AG08396 (cell line): ENCODE measurements at regions not wholly inside any gene's neighbourhood (a gene's known extent, or its start where the extent isn't known, plus 50 kb on each side); places are given as distances from the start of the nearest gene placed in this dataset.

ENCODE experiments used
- DNase-seq: peaks from one replicate; pipeline ENCODE4 v3.0.0; 2012; ENCODE audit warnings: low spot score, mixed read lengths

DNA sequence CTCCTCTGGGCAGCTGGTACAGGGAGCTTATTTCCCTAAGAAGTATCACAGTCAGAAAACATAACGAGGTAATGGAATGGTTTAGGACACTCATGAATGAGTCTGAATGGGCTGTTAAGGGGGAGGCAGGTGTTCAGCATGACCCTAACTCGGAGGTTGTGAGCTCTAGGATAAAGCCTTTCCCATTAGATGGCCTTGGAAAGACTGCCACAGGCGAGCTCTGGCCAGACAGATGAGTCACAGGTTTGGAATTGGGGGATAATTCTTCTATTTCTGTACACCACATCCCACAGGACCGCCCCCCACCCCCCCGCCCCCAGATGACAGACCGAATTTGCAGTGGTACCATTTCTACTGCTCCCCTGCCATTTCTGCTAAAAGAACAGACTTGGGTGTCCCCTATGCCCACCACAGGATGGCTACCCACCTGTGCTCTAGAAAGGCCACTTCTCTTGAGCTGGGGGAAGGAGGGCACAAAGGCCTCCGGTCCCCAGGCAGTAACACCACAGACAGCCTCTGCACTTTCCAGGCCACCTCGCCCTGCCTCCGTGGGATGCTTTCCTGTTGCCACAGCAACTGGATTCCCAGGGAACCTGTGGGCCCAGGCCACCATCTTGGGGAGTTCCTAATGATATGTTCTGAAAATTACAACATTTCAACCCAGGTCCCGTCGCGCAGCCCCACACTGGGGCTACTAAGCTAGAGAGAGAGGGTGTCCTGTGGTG lies 76.7 kb downstream of the TRIM29 start:
- DNase-seq, result no peak

DNA sequence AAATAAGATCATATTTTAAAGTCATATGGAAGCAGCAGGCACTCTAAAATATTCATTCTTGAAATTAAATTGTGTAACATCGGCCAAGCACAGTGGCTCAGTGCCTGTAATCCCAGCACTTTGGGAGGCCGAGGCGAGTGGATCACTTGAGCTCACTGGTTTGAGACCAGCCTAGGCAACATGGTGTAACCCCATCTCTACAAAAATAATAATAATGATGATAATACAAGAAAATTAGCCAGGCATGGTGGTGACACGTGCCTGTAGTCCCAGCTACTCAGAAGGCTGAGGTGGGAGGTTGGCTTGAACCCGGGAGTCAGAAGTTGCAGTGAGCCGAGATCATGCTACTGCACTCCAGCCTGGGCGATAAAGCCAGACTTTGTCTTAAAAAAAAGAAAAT lies 77.4 kb downstream of the TRIM29 start:
- no peak for DNase-seq

DNA sequence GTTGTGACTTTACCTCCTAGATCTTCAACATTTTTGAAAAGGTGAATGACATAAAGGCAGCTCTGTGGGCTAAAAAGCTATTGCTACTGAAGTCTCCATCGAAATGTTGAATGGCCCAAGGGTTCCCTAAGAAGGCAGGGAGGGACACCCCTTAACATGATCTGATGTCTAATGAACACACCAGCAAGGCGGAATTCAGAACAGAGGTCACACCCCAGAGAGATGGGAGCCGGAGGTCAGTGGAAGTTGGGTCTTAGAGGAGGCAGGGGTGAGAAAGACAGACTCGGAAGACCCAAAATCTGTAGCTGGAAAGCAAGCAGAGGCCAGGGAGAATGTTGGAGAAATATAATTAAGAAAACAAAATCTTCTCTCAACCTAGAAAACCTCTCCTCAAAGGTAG lies 79.0 kb downstream of the TRIM29 start:
- no peak for DNase-seq

DNA sequence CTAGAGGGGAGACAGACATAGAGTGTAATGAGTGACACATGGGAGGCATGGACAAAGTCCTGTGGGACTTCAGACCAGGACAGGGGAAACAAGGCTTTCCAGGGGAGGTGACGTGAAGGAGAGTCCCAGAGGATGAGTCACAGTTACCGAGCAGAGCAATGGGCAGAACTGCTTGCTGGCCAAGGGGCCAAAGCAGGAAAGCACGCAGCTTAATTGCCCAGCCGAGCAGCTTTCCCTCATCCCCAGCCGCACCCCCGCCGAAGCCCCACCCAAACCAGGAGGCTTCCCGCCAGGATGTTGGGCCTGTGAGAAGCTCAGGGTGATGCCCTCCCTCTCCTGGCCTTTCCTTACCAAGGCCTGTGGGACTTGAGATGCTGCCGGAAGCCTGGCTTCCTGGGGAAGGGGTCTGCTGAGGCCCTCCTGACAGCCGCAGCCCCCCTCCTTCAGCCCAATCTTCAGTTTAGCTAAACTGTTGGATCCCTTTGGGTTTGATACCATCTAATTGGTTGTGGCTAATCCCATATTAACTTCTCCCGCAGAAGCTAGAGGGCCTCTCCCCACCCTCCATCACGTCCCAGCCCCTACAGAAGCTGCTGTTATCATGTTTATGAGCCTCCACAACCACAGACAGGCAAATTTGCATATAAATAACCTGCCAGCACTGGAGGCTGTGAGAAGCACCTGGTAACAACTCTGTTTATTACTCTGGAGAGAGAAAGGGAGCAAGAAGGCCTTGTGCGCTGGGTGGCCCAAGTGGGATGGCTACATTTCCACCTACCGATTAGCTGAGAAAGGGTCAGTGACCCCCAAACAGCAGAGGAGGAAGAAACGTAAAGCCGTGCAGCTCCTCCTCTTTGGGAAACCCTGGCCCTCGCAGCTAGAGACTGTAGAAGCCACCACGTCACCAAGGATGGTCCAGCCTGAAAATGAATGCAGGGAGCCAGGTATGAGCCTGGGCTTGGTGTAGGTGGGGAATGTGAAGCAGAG lies 80.0 kb downstream of the TRIM29 start:
- DNase-seq, result no peak

DNA sequence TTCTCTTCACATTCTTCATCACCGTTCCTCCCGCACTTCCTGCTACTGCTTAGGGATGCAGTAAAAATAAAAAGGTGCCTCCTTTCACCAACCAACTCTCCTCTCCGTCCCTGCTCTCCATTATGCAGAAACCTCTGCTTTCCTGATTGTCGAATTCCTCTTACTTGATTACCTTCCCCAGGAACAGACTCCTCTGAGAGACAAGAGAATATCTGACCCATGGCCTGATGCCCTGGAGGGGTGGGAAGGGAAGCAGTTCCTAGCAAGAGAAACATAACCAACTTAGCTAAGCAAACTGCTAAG lies 80.9 kb downstream of the TRIM29 start:
- no peak for DNase-seq

DNA sequence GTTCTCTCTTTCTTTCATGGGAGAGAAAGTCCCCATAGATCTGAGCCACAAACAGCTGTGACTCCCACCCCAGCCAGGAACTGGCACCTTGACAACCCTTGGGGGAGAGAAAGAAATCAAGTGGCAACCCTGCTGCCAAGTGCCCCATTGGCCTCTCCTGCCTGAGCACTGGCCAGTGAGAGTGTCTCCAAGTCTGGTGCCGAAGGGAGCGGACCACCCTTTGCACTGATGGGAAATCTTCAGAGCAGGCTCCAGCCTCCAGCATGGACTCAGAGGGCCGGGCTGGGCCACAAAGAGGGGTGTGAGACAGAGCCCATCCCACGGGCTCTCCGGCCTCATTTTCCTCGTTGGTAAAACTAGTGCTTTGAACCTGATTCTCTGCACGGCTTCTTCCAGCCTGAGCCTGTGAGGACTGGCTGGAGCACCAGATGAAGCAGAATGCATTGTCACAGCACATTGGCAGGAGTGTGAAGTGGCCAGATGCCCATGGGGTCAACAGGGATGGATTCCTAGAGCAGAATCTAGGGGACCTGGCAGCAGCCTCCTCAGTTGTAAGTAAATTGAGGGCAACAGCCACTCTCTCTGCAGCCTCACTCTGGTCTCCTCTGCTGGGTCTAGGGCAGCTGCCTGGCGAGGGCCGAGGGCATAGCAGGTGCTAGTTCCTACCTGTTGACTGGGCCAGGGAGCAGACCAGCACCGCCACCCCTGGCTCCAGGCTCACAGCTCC lies 81.4 kb downstream of the TRIM29 start:
- DNase-seq, result no peak

DNA sequence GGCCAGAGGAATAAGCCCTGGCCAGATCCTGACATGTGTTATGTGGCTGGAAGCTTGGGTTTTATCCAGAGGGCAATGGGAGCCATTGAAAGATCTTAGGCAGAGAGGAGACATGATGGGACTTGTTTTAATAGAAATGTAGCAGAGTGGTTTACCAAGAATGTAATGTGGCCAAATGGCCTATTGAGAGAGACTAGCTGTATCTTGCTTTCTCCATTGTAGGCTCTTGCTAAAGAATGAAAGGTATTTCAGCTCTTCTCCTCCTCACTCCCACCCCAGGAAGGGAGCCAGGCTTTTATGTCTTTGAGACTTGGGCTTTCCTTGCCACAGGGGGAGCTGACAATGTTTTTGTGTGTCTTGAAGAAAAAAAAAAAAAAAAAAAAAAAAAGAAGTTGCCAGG lies 82.3 kb downstream of the TRIM29 start:
- no peak for DNase-seq

DNA sequence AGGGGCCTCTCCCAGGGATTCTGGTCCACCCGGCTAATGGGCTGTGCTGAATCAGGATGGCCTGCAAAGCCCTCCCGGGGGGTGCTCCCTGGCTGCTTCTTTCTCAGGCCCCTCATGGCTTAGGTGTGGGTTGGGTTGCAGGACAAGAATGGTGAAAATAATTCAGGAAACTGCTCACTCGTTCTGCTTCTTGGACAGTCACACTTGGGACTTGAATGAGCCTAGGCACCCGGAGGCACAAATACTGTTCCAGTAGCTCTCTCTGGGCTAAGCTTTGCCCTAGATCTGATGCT lies 83.2 kb downstream of the TRIM29 start:
- DNase-seq, result no peak

DNA sequence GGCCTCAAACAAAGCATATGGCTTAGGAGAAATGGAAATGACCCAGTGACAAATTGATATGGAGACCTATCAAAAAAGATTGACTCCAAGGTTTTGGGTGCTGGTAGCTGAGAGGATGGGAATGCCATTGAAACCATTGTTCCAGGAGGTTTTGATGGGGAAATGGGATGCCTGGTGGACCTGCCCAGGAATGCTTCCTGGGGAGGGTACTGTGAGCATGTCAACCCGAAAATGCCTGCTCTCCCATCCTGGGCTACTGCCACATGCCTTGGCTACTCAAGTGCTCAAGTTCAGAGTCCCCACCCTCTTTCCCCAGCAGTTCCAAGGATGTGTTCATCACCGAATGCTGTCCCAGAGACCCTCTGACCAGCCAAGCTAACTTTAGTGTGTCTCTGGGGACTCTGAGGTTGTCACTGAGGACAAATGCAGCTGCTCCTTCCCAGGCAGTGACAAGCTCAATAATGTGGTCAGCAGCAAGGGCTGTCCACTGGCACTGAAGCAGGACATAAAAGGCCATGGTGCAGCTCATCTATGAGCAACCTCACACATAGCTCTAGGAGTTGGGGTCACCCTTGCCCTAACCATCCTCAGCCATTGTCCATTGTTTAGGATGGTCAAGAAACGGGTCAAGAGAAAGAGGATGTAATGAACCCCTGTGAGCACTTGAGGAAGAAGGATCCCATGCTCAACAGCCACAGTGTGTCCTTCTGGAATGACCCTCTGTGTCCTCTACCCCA lies 83.7 kb downstream of the TRIM29 start:
- DNase-seq, result no peak

DNA sequence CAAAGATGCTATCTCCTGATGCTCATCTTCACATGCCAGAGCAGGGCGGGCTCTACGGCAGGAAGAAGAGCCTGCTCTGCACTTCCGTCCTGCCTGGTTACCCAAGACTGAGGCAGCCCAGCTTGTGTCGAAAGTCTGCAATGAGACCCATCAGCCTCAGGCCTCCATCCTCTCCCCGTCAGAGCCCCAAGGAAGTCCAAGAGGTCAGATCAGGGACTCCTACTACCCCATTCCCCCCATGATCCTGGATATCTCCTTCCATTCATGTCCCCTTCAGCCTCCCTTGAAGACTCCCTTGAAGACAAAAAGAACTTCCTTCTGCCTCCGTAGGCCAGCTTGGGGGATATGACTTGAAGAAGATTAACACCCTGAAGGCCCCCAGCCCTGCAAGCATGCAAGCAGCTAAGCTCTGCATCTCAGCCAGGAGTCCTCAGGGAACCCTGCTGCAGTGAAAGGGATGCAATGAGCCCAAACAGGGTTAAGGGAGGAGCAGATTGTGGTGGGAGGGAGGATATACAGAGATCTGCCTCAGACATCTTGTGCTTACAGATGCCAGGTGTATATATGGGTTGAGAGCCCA lies 85.6 kb downstream of the TRIM29 start:
- no peak for DNase-seq

DNA sequence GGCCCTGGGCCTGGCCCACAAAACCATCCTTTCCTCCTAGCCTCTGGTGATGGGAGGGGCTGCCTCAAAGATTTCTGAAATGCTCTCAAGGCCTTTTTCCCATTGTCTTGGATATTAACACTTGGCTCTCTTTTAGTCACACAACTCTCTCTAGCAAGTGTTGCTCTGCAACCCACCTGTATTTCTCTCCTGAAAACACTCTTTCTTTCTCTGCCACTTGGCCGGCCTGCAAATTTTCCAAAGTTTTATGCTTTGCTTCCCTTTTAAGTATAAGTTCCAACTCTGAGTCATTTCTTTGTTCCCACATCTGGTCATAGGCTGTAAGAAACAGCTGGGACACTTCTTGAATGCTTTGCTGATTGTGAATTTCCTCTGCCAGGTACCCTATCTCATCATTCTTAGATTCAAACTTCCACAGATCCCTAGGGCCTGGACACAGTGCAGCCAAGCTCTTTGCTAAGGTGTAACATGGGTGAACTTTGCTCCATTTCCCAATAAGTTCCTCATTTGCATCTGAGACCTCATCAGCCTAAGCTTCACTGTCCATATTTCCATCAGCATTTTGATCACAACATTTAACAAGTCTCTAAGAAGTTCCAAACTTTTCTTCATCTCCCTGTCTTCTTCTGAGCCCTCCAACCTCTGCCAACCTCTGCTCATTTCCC lies 93.8 kb downstream of the TRIM29 start:
- no peak for DNase-seq

DNA sequence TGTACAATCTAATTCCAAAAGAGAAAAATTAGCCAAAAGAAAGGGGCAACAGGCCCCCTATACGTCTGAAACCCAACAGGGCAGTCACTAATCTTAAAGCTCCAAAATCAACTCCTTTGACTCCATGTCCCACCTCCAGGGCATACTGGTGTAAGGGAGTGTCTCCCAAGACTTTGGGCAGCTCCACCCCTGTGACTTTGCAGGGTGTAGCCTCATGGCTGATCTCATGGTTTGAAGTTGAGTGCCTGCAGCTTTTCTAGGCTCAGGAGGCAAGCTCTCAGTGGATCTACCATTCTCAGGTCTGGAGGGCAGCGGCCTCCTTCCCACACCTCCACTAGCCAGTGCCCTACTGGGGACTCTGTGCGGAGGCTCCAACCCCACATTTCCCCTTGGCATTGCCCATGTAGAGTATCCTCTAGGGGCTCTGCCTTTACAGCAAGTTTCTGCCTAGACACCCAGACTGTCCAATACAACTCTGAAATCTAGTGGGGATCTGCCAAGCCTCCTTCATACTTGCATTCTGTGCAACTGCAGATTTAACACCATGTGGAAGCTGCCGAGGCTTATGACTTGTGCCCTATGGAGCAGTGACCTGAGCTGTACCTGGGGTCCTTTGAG lies 94.5 kb downstream of the TRIM29 start:
- no peak for DNase-seq

DNA sequence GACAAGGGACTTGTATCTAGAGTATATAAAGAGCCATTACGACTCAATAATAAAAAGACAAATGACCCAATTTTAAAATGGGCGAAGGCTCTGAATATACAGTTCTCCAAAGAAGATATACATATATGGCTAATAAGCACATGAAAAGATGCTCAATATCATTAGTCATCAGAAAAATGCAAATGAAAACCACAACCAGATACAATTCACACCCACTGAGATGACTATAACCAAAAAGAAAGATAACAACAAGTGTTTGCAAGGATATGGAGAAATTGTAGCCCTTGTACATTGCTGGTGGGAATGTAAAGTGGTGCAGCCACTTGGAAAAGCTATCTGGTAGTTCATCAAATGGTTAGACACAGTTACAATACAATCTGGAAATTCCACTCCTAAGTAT lies 96.3 kb downstream of the TRIM29 start:
- no peak for DNase-seq

DNA sequence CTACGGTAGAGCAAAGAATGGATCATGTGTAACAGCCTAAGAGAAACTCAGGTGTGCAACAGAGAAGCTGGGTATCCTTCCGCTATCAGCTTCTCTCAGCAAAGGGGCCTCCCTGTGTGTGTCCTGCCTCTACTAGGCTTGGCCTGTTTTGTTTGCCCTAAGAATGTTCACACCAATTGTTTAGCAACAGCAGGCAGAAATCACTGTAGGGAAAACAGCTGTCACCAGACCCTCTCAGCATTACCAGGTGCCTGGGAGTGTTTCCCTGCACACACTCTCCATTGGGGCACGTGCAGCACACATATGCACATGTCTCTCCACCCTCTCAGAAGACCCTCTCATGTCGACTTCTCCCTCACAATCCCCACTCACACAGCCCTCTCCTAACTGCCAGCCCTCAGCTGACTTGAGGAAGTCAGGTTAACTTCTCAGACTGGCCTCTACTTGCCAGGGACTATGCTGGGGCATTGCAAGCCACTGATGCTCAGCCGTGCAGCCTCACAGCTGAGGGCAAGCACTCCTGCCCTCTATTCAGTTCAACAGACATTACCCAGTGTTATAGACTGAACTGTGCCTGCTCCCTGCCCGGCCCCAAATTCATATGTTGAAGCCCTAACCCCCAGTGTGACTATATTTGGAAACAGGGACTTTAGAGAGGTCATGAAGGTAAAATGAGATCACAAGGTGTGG lies 97.6 kb downstream of the TRIM29 start:
- DNase-seq, result no peak

DNA sequence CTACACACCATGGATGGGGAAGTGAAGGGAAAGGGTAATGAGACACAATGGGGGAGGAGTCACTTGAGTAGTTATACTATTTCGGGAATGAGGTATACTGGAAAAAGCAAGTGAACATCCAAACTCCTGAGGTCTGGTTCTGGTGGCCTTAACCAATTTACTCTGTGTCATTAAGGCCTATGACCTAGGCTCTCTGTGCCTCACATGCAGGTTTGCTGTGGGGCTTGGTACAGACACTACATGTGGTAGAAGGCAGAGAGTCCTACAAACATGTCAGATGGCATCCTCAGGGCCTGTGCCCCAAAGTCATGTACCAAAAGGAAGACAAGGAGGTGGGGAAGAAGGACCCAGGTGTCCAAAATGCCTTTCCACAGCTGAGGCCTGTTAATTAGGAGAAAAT lies 98.9 kb downstream of the TRIM29 start:
- DNase-seq, result no peak

DNA sequence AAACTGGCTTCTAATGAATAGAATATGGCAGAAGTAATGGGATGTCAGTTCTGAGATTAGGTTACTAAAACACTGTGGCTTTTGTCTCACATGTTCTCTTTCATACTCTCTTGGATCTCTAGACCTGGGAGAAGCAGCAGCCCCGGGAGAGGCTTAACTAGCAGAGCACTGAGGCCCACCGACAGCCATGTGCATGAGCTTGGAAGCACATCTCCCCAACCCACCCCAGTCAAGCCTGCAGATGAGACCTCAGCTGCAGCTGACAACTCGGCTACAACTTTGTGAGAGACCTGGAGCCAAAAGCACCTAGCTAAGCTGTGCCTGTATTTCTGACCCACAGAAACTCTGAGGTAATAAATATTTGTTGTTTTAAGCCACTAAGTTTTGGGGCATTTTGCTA lies 100.8 kb downstream of the TRIM29 start:
- no peak for DNase-seq

DNA sequence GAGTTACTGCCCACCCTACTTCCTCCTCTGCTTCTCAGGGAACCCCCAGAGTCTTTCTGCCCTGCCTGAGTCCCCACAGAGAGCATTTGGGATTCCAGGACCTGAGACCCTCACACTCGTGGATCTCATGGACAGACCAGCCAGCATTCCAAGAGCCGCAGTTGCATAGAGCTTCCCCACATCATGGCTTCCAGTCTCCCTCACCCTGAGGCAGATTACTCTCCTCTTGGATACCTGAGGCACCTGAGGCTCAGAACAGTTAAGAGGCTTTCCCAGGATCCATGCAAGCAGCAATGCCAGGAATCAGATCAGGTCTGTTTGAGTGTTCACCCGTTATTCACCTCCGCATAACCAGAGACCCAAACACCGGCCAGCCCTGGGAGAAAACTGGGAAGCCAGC lies 102.2 kb downstream of the TRIM29 start:
- no peak for DNase-seq

DNA sequence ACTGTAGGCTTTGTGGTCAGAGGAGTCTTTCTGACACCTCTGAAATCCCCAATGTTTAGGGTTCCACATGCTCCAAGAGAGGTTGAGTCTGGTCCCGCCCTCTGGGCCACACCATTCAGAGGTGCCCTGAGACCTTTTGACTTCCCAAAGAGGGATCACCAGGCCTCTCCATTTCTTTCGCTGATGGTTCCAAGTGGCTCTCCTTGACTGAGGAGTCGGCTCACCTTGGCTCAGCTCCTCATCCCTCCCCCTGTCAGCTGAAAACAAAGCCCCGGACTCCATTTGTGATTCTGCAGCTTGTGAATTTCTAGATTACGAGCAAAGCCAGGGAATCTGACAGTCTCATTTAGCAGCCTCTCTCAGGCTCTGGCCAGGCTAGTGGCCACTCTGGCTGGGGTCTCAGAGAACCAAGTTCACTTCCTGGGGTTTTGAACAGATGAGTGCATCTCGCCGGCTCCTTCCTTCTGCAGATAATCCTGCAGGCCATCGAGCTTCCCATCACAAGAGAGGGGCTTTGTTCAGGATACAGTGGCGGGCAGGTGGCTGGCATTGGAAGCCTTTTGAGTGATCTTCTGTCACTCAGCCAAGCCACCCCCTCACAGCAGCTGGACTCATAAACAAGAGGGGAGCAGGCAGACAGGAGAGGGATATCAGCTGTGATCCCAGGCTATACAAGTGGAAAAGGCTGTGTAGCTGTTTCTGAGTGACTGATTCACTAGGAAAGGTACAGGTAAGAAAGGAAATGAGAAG lies 102.9 kb downstream of the TRIM29 start:
- DNase-seq, result no peak

DNA sequence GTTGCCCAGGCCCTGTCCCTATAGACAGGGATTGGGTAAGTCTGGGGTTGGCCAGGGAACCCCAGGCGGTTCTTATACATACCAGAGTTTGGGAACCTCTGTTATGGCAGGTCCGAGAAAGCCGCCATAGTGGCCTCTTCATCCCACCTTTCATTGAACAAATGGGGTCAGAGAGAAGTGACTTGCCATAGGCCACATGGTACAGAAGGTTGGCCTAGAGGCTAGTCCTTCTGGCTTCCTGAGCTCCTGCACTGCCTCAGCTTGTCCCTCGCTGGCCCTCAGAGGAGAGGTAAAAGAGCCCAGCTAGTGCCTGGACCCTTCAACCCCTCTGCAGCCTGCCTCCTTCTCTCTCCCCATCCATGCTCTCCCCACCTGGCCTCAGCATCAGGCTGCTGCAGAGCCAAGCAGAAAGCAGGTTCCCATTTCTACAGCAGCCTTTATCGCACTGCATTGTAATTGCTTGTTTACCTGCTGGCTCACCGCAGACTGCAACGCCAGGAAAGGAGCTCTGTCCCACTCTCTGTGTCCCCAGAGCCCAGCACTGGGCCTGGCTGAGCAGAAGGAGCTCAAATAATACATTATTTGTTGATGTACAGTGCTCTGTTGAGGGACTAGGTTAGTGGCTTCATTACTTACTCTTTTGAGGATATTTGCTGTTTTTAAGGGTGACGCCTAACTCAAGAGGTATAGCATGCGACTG lies 103.6 kb downstream of the TRIM29 start:
- no peak for DNase-seq
